ENCODE measurements at regions not wholly inside any gene's neighbourhood (a gene's known extent, or its start where the extent isn't known, plus 50 kb on each side); places are given as distances from the start of the nearest gene placed in this dataset.

- no peak for TF ChIP-seq CTCF (IDR thresholded peaks at IDR 0.05 in 2 of 3, conservative IDR thresholded peaks at IDR 0.05 in 1 of 3; ENCODE audit: borderline replicate concordance in 1 of 3, insufficient read depth in 1 of 3, low read depth in 2 of 3, low read length in 2 of 3)
- TF ChIP-seq POLR2A (IDR thresholded peaks at IDR 0.05; ENCODE audit: borderline replicate concordance, extremely low read depth, insufficient read depth, insufficient read length) = no peak
- TF ChIP-seq EGR1 (IDR thresholded peaks at IDR 0.05; ENCODE audit: low read depth) = no peak
- no peak for TF ChIP-seq SIN3A (IDR thresholded peaks at IDR 0.05; ENCODE audit: low read depth)
- no peak for TF ChIP-seq REST (IDR thresholded peaks at IDR 0.05; ENCODE audit: low read depth)
- TF ChIP-seq ELF1 (IDR thresholded peaks at IDR 0.05; ENCODE audit: borderline replicate concordance, low read depth) = no peak
- TF ChIP-seq JUND (IDR thresholded peaks at IDR 0.05) = no peak
- TF ChIP-seq SP1 (IDR thresholded peaks at IDR 0.05; ENCODE audit: low read depth) = no peak
- no peak for TF ChIP-seq EZH2 (IDR thresholded peaks at IDR 0.05)
Measured at GRCh38 chr21:19034041-19034440, 630.5 kb upstream of the TMPRSS15 start.

All from HCT116 (cell line).